HG03095 (cell line): ENCODE measurements at regions not wholly inside any gene's neighbourhood (a gene's known extent, or its start where the extent isn't known, plus 50 kb on each side); places are given as distances from the start of the nearest gene placed in this dataset.
"Not testable (repeated sequence)": the region's sequence is repeated elsewhere in the genome, so short reads cannot be mapped to it uniquely, and the experiment has no call there.

Experiments
- ATAC-seq: cut with Tn5 transposase; IDR thresholded peaks from one replicate; pipeline ENCODE4 v1.9.1; 2021; ENCODE audit warnings: moderate library complexity; ENCODE audit not compliant: unreplicated experiment

- no peak for ATAC-seq
Measured at GRCh38 chr22:48734961-48735360, 1092.7 kb downstream of the BRD1 start.

DNA sequence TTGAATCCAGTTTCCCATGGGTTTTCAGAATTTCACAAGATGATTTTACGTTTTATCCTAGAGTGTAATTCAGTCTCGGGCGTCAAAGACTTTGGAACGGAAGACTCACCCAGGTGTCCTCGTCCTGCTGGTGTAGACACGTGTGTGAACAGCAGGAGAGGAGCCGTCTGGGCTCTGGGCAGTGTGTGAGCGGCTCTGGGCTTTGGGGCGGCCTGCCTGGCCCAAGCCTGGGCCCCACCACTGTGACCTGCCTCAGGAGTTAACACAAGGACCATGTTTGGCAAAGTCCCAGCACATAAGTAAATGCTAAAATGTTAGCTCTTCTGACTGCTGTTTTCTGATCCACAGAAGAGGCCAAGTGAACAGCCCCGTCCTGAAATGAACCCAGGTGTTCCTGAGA, 1093.3 kb downstream of the BRD1 start:
- ATAC-seq: no peak

- ATAC-seq: no peak
Measured at GRCh38 chr22:48729499-48730171, 1098.0 kb downstream of the BRD1 start.

- no peak for ATAC-seq
Measured at GRCh38 chr22:48727454-48728058, 1100.1 kb downstream of the BRD1 start.

DNA sequence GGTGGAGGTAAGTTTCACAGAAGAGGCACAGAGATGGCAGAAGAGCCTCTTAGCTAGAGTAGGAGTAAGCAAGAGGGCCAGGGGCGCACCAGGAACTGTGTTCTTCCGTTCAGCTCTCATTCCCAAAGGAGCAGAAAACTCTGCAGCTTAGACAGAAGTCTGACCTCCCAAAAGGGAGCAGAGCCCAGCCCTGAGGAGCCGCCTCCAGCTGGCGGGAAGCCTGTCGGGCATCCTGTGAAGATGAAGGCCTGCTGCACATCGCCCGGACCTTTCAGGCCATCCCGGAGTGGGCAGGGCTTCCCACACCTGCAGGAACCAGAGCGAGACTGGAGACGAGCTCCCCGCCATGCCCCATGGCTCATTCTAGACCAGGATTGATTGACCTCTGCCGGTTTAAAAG, 1102.8 kb downstream of the BRD1 start:
- no peak for ATAC-seq

- ATAC-seq: no peak
Measured at GRCh38 chr22:48722661-48723060, 1105.0 kb downstream of the BRD1 start.

DNA sequence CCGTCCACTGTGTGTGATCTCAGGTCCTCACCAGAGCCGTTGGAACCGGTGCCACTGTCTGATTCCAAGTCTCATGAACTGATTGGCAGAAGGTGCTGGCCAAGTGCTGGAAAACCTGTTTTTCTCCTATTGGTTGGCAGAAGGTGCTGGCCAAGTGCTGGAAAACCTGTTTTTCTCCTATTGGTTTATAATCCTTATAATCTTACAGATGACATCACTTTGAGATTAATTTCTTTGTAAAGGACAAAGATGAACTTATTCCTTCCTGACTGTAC, 1106.3 kb downstream of the BRD1 start:
- ATAC-seq: no peak

DNA sequence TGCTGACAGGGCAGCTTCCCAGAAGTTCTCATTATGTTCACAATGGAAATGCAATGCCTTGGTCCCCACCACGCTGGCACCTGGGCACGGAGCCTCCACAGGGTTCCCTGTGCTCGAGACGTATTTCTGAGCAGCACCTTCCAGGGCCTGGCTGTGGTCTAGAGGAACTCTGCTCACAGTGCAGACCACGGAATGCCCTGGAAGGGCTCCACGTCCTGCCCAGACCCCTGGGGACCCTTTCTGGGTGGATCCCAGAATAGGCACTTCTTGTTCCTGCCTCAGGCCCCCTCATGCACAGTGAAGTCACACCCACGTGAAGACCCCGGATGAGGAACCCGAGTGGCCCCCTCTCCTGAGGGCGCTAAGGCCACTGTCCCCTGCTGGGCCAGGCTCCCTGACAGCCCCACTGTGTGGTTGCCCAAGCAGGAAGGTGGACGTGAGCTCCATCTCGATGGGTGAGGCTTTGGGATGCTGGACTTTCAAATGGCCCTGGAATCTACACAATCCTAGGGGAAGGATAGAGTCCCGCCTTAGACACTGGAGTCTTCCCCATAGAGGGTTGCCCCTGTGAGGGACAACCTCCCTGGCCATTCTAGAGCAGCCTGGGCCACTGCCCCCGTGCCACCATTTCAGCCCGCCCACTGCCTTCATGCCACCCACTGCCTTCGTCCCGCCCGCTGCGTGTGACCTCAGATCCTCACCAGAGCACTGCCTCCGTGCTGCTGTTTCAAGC, 1106.8 kb downstream of the BRD1 start:
- no peak for ATAC-seq

DNA sequence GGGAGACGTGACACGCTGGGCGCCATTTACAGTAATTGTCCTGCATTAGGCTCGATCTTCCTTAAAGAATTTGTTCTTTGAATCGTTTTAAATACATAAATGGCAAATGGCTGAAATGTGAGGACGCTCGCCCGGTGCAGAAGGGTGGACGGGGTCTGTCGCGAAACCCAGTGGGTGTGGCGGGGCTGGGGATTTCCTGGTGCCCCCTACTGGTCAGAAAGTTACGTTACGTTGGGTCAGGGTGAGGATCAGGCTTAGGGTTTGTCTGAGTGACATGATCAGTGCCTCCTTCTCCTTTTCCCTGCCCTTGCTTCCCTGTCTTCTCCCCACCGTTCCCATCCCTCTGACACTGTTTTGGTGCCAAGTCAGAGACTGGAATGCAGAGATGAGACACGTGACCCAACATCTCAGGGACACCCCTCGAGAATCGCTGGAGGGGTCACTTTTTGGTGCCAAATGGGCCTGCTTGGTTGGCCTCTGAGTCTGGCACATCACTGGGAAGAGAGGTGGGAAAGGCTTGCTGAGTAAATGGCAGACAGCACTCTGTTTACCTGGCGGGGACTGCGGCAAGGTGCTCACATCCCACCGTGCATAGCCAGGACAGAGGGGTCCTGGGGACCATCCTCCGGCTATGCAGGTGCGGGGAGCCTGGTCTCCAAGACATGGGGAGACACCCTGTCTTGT, 1107.6 kb downstream of the BRD1 start:
- ATAC-seq: no peak

GRCh38 chr22:48718818-48719500, 1108.7 kb downstream of the BRD1 start:
- ATAC-seq: no peak

GRCh38 chr22:48717883-48718817, 1109.5 kb downstream of the BRD1 start:
- no peak for ATAC-seq

DNA sequence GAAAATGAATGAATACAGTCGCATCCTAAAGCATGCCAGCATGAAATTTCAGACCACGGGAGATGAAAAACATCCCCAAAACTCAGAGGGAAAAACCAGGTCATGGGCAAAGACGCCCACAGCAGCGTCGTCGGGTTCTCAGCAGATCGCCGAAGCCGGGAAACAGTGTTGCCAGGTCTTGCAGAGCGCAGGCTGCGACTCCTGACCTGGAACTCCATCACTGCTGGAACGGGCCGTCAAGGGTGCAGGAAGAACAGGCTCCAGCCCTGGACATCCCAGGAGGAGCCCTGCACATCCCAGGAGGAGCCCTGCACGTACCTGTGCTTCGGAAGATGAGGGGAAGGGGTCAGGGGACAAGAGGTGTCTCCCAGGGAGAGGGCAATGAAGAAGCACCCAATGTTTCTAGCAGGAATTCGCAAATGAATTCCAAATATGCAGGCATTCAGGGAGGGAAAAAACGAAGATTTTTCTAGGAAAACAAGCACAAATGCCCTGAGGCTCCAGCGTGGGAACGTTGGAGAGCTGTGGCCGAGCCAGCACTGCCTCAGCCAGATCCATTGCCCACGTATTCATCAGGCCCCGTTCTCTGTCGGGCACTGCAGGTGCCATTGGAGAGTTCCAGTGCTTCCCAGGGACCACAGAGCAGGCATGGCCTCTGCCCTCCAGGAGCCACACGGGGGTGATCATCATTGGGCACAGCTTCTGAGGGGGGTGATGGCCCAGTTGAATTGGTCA, 1110.4 kb downstream of the BRD1 start:
- ATAC-seq: no peak

DNA sequence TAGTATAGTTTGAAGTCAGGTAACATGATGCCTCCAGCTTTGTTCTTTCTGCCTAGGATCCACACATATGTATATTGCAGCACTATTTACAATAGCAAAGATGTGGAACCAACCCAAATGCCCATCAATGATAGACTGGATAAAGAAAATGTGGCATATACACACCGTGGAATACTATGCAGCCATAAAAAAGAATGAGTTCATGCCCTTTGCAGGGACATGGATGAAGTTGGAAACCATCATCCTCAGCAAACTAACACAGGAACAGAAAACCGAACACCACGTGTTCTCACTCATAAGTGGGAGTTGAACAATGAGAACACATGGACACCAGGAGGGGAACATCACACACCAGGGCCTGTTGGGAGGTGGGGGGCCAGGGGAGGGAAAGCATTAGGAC, 1111.5 kb downstream of the BRD1 start:
- not testable (repeated sequence) for ATAC-seq

GRCh38 chr22:48715511-48715910, 1112.2 kb downstream of the BRD1 start:
- ATAC-seq: no peak

DNA sequence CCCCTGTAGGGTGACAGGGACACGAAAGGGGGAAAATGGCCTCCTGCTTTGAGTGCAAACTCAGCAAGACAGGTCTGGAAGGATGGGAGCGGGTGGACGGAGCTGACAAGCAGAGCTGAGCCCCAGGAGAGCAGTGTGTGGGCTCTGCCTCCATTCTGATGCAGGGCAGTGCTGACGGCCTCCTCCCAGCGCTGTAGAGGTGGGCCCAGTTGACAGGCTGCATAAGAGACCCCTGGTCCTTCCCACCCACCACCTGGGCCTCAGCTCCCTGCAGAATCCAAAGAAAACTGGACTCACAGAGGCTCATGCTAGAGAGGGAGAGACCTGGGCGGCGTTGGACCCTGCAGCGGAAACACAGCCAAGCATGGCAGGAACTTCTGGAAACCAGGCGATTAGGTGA, 1113.4 kb downstream of the BRD1 start:
- ATAC-seq: no peak

DNA sequence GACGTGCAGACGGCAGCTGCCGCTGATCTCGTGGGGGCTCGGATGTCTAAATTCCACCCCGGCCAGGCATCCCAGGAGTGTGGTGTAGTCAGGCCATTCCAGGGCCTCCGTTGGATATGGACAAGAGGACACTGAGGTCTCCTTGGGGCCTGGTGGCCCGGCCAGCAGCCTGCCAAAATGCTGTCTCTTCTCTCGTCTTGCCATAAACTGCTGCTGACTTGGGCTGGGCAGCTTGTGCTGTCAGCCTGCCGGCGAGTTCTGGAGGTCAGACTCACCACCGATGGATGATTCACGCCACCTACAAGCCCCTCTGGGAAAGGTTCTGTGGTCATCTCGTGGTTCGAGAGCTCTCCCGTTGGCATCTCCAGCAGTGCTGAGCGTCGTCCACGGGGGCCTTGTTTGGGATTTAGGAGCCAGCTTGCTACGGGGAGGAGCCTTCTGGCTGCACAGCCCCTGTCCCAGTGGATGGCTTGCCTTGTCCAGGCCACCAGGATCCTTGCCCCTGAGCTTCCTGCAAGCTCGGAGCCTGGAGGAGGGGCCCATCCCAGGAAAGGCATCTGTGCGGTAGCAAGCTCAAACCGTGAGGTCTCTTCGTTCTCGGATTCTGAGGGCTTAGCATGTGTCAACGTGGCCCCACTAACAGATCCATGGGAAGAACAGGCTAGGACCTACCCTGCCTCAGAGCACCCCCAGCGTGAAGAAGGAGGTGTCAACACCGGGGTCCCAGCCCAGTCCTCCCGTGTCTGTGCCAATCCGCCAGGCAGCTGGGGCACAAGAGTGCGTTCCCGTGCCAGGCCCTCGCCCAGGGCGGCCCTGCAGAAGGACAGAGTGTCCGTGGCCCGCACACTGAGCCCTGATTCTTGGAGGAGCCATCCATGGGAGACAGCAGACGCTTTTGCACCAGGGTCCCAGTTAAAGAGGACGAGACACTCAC, 1114.1 kb downstream of the BRD1 start:
- ATAC-seq: no peak

GRCh38 chr22:48712558-48713271, 1115.0 kb downstream of the BRD1 start:
- no peak for ATAC-seq

GRCh38 chr22:48711669-48712068, 1116.0 kb downstream of the BRD1 start:
- no peak for ATAC-seq
